Breast epithelium (tissue), 4 donors: ENCODE measurements at regions not wholly inside any gene's neighbourhood (a gene's known extent, or its start where the extent isn't known, plus 50 kb on each side); places are given as distances from the start of the nearest gene placed in this dataset.

ENCODE experiments used
- DNase-seq, 2 donors: peaks; one replicate each; pipeline ENCODE4 v3.0.0-alpha.2; 2019; ENCODE audit warnings: low spot score in 2 of 2
- H3K27ac ChIP-seq, 2 donors: fragments of 200-600 bp; sonication (generic) in 1 of 2; one replicate each; pipeline ENCODE4 v1.5.1; 2016 to 2019; ENCODE audit warnings: mild to moderate bottlenecking in 1 of 2
- H3K27me3 ChIP-seq, 2 donors: fragments of 200-600 bp; sonication (generic) in 1 of 2; one replicate each; pipeline versions ENCODE4 v1.5.1 to v1.6.0; 2017 to 2019; ENCODE audit warnings: control low read depth in 1 of 2, mild to moderate bottlenecking in 1 of 2
- H3K36me3 ChIP-seq: fragments of 200-600 bp; one replicate; pipeline ENCODE4 v1.5.1; 2019
- H3K4me1 ChIP-seq, 2 donors: fragments of 200-600 bp; sonication (generic); one replicate each; pipeline ENCODE4 v1.5.1; 2016 to 2019; ENCODE audit warnings: control low read depth in 1 of 2
- H3K4me3 ChIP-seq, 3 donors: fragments of 200-600 bp; sonication (generic); 1 replicate in 2 of 3; 2 replicates in 1 of 3; pipeline ENCODE4 v1.5.1; 2016 to 2019; ENCODE audit warnings: mild to moderate bottlenecking in 3 of 3, moderate library complexity in 2 of 3
- H3K9me3 ChIP-seq, 2 donors: fragments of 200-600 bp; sonication (generic) in 1 of 2; one replicate each; pipeline ENCODE4 v1.5.1; 2016 to 2019; ENCODE audit warnings: control low read depth in 1 of 2
- POLR2A ChIP-seq: fragments of 450-650 bp; IDR thresholded peaks from one replicate; pipeline ENCODE4 v1.6.1; 2016; ENCODE audit warnings: antibody characterized with exemption, mild to moderate bottlenecking, moderate library complexity
- POLR2AphosphoS5 ChIP-seq, 3 donors: sonication (generic); formaldehyde crosslinking; IDR thresholded peaks; one replicate each; pipeline ENCODE4 v1.6.1; 2017; ENCODE audit warnings: antibody characterized with exemption in 3 of 3
- intact Hi-C: fragments of 100-400 bp; cut with DNase I; formaldehyde crosslinking; loops from one replicate; pipeline ENCODE4 v1.15.1; 2023; ENCODE audit warnings: low total_unique reads
- TF ChIP-seq, protein P1 (sequence below), 3 donors: fragments of 450-650 bp; IDR thresholded peaks; one replicate each; pipeline ENCODE4 v1.5.1; 2016 to 2017; ENCODE audit warnings: antibody characterized with exemption in 3 of 3, mild to moderate bottlenecking in 3 of 3, moderate library complexity in 3 of 3

DNA sequence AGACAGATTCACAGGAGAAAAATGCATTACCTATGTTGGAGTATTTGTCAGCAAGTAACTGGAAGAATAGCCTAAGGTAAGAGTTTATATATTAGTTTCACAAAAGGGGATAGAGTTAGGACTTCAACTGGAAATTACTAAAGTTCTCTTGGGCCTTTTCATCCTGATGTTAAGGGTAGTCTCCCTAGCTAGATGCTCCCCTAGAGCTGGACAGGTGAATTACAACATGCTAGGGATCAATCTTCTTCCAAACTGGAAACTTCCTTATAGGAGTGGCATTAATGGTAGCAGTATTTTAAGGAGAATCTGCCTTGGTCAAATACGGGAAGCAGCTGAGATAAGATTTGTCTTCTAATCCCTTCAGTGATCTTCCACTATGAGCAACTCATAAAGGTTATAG is 632.8 kb upstream of the RAG2 start:
- Histone ChIP-seq H3K27me3 (no peaks in the 10 kb centered on the region), H3K4me1 (no peaks in the 10 kb centered on the region), H3K27ac (no peak overlapping the region), H3K36me3 (no peaks in the 10 kb centered on the region), H3K9me3 (no peaks in the 10 kb centered on the region), H3K4me3 (no peak overlapping the region)
- no peak for DNase-seq
- intact Hi-C loops: no loop called here
- TF ChIP-seq, protein P1, sequence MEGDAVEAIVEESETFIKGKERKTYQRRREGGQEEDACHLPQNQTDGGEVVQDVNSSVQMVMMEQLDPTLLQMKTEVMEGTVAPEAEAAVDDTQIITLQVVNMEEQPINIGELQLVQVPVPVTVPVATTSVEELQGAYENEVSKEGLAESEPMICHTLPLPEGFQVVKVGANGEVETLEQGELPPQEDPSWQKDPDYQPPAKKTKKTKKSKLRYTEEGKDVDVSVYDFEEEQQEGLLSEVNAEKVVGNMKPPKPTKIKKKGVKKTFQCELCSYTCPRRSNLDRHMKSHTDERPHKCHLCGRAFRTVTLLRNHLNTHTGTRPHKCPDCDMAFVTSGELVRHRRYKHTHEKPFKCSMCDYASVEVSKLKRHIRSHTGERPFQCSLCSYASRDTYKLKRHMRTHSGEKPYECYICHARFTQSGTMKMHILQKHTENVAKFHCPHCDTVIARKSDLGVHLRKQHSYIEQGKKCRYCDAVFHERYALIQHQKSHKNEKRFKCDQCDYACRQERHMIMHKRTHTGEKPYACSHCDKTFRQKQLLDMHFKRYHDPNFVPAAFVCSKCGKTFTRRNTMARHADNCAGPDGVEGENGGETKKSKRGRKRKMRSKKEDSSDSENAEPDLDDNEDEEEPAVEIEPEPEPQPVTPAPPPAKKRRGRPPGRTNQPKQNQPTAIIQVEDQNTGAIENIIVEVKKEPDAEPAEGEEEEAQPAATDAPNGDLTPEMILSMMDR (IDR thresholded peaks at IDR 0.05): no peak
- no peak for TF ChIP-seq POLR2AphosphoS5 (IDR thresholded peaks at IDR 0.05)
- TF ChIP-seq POLR2A: no peak

DNA sequence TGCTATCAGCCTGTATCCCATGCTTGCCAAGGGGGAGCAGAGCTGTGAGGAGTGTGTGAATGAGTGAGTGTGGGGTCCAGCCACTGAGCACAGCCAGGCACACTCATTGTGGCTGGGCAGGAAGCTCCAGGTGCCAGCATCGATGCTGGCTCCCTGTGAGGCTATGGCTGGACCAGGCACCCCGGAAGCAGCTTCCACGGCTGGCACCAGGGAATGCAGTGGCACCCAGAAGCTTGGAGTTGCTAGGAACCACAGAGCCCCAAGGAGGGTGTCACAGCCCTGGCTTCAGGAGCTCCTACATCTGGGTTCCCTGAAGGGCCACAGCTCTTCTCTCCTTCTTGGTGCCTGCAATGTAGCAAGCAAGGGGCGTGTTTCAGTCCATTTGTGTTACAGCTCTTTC is 625.9 kb upstream of the RAG2 start:
- TF ChIP-seq, protein P1 (IDR thresholded peaks at IDR 0.05): no peak
- TF ChIP-seq POLR2A: no peak
- no peak for TF ChIP-seq POLR2AphosphoS5 (IDR thresholded peaks at IDR 0.05)
- no peak overlapping the region for H3K27ac ChIP-seq
- H3K4me1 ChIP-seq: no peaks in the 10 kb centered on the region
- H3K9me3 ChIP-seq: peaks cover 0 to 11% of the 10 kb centered on the region in 2 donors
- DNase-seq: no peak
- intact Hi-C loops: no loop called here
- H3K36me3 ChIP-seq: no peaks in the 10 kb centered on the region
- no peaks in the 10 kb centered on the region for H3K27me3 ChIP-seq
- H3K4me3 ChIP-seq: no peak overlapping the region

DNA sequence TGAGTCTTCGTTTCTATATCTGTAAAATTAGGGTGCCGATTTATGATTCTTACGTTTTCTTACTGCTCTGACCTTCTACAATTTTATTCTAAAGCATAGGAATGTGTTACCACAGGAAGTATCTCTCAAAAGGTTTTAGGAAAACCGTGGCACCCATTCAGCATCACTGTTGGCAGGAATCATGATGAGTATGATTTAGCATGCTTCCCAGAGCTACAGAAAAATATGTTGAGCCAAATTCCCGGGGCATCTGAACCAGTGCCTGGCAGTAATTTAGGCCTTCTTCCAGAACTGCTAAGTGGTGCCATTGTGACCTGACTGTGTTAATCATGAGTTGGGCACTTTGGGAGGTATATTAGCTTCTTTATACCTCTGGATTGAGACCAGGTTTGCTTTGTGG is 605.0 kb upstream of the RAG2 start:
- Histone ChIP-seq H3K4me3 (no peak overlapping the region), H3K27me3 (no peaks in the 10 kb centered on the region), H3K9me3 (peaks cover 0 to 4% of the 10 kb centered on the region in 2 donors), H3K27ac (no peak overlapping the region), H3K4me1 (no peaks in the 10 kb centered on the region), H3K36me3 (no peaks in the 10 kb centered on the region)
- intact Hi-C loops: no loop called here
- TF ChIP-seq, protein P1 (IDR thresholded peaks at IDR 0.05): no peak
- no peak for TF ChIP-seq POLR2AphosphoS5 (IDR thresholded peaks at IDR 0.05)
- no peak for TF ChIP-seq POLR2A
- DNase-seq: no peak

DNA sequence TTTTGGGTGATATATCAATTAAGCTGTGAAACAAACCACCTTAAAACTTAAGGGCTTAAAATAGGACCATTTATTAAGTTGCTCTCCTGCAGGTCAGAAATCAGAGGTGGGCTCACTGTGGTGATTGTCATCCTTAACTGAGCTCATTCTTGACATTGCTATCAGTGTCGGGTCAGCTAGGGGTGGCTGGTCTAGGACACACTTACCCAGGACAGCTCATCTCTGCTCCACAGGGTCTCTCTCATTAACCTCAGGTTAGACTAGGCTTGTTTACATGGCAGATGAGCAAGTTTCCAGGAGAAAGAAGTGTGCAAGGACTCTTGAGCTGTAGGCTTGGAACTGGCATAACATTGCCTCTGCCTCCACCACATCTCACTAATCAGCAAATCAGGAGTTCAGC is 601.0 kb upstream of the RAG2 start:
- no peak for DNase-seq
- intact Hi-C loops: no loop called here
- Histone ChIP-seq H3K27me3 (no peaks in the 10 kb centered on the region), H3K4me1 (no peaks in the 10 kb centered on the region), H3K9me3 (peaks cover 0 to 7% of the 10 kb centered on the region in 2 donors), H3K27ac (no peak overlapping the region), H3K4me3 (no peak overlapping the region), H3K36me3 (no peaks in the 10 kb centered on the region)
- TF ChIP-seq POLR2A (no peak), POLR2AphosphoS5 (IDR thresholded peaks at IDR 0.05) (no peak)
- TF ChIP-seq, protein P1 (IDR thresholded peaks at IDR 0.05): no peak

DNA sequence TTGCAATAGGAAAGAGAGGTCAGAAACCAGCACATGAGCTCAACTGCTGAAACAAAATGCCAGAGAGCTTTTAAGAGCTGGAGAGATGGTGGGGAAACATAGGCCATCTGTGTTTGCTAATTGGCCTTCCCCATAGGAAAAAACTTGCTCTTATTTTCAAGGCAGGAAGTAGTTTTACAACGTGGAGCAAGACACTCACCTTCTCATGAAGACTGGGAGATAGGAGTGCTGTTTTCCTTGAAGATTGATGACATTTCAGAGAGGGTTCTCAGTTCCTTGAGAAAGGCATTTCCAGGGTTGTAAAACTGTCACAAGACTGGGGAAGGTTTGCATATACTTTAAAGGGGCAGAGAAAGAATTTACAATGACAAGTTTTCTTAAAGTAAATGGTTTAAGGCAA is 586.3 kb upstream of the RAG2 start:
- H3K4me1 ChIP-seq: no peaks in the 10 kb centered on the region
- TF ChIP-seq POLR2A (no peak), POLR2AphosphoS5 (IDR thresholded peaks at IDR 0.05) (no peak)
- TF ChIP-seq, protein P1 (IDR thresholded peaks at IDR 0.05): no peak
- no peak overlapping the region for H3K27ac ChIP-seq
- no peaks in the 10 kb centered on the region for H3K27me3 ChIP-seq
- DNase-seq: no peak
- no peak overlapping the region for H3K4me3 ChIP-seq
- peaks cover 0 to 22% of the 10 kb centered on the region in 2 donors for H3K9me3 ChIP-seq
- intact Hi-C loops: no loop called here
- H3K36me3 ChIP-seq: no peaks in the 10 kb centered on the region
